Testis (tissue), 2 donors: ENCODE measurements at regions not wholly inside any gene's neighbourhood (a gene's known extent, or its start where the extent isn't known, plus 50 kb on each side); places are given as distances from the start of the nearest gene placed in this dataset.

Experiments used
- CTCF ChIP-seq, 3 experiments: fragments of 450-650 bp in 2 of 3; fragments of 200-600 bp in 1 of 3; sonication (generic) in 1 of 3; IDR thresholded peaks; one replicate each; pipeline ENCODE4 v1.5.1; 2016 to 2019; ENCODE audit warnings: antibody characterized with exemption in 3 of 3, mild to moderate bottlenecking in 2 of 3, moderate library complexity in 1 of 3
- POLR2A ChIP-seq: fragments of 450-650 bp; IDR thresholded peaks from one replicate; pipeline ENCODE4 v1.6.1; 2017; ENCODE audit warnings: antibody characterized with exemption, mild to moderate bottlenecking, moderate library complexity

GRCh38 chr11:41775296-41775695 lies 315.8 kb upstream of the LRRC4C start:
- no peak for TF ChIP-seq CTCF (IDR thresholded peaks at IDR 0.05)
- no peak for TF ChIP-seq POLR2A
